ENCODE measurements at regions not wholly inside any gene's neighbourhood (a gene's known extent, or its start where the extent isn't known, plus 50 kb on each side); places are given as distances from the start of the nearest gene placed in this dataset.

DNA sequence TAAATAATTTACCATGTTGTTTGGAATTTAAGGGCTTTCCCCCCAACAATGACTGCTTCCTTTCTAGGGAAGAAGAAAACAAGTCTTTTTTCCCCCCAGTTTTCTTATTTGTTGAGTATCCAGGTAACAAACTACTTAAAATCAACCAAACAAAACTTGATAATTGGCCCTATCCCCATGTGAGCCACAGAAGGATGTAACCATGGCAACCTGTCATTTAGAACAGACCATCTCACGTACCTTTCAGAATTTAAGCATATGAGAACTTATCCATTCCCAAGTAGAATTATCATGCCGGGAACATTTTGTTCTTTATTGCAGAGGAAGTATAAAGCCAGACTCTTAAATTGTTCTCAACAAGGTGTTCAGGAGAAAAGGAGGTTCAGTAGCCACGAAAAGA, 392.3 kb downstream of the CETN3 start:
- no peak for TF ChIP-seq Cebpa-rat (IDR thresholded peaks at IDR 0.05)
- no peak overlapping the region for H3K27ac ChIP-seq
- H4K20me1 ChIP-seq: no peaks in the 10 kb centered on the region
- H3K36me3 ChIP-seq: no peaks in the 10 kb centered on the region
- no peak overlapping the region for H3K4me3 ChIP-seq
- no peak overlapping the region for H3K4me2 ChIP-seq
- no peak overlapping the region for H3K9ac ChIP-seq
- no peaks in the 10 kb centered on the region for H3K4me1 ChIP-seq
- H3K9me3 ChIP-seq: no peaks in the 10 kb centered on the region
- no peaks in the 10 kb centered on the region for H3K27me3 ChIP-seq

DNA sequence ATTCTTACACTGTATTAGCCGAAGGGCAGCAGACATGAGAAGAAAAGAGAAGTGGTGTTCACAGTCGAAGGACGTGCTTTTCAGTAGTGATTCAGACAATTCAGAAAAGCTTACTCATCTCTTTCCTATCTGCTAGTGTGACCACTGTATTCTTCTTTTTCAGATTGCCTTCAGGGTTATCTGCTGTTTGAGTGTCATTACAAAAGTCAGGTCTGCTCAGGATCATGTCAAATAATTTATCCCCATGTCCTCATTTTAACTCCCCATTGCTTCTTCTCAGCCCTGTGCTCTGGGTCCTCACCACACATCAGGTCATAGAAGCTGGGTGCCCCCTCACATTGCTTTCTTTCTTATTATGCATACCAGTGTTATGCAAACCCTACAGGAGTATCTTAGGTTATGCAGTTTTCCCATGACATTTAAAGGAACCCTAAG, 394.0 kb downstream of the CETN3 start:
- Histone ChIP-seq H3K9ac (no peak overlapping the region), H3K36me3 (no peaks in the 10 kb centered on the region), H3K27ac (no peak overlapping the region), H3K27me3 (no peaks in the 10 kb centered on the region), H3K9me3 (no peaks in the 10 kb centered on the region), H3K4me3 (no peak overlapping the region), H3K4me2 (no peak overlapping the region), H3K4me1 (0 out of 2 replicates have a peak, but pooled peaks cover 8% of the 10 kb centered on the region), H4K20me1 (no peaks in the 10 kb centered on the region)
- no peak for TF ChIP-seq Cebpa-rat (IDR thresholded peaks at IDR 0.05)

DNA sequence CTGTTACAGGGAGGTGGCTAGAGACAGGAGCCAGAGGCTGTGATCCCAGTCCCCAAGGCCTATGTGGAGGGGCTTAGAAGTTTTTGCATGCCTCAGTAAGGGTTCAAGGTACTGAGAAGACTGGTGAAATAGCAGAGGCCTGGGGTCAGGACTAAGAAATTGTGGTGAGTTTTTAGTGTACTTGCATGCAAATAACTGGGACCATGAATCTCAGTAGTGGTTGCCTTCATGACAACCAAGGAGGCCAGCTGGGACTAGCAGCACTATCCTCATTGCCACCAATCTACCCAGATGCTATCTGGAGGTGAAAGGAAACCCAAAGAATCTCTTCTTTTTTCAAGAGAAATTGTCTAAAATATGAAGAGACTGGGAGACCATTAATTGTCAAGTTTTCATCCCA, 395.1 kb downstream of the CETN3 start:
- Histone ChIP-seq H3K9me3 (no peaks in the 10 kb centered on the region), H3K4me2 (no peak overlapping the region), H4K20me1 (no peaks in the 10 kb centered on the region), H3K36me3 (no peaks in the 10 kb centered on the region), H3K4me3 (no peak overlapping the region), H3K27ac (no peak overlapping the region), H3K4me1 (0 out of 2 replicates have a peak, but pooled peaks cover 8% of the 10 kb centered on the region), H3K27me3 (no peaks in the 10 kb centered on the region), H3K9ac (no peak overlapping the region)
- no peak for TF ChIP-seq Cebpa-rat (IDR thresholded peaks at IDR 0.05)

DNA sequence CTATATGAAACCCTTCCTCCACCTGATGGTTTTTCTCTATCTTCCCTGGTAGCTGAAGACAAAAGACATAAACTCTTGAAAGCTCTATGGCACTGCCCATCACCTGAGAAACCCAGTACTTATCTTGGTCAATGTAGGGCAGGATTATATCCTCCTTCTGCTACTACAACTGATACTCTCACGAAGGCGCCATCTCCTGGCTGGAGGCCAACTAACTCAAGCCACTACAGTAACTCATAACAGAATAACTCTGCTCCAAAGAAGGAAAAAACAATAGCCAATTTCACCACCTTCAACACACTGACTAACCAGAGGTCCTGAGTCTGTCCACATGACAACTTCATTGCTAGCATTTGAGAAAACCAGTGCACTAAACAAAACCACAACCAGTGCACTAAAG, 409.2 kb downstream of the CETN3 start:
- Histone ChIP-seq H3K27me3 (no peaks in the 10 kb centered on the region), H4K20me1 (no peaks in the 10 kb centered on the region), H3K36me3 (no peaks in the 10 kb centered on the region), H3K4me3 (no peak overlapping the region), H3K9ac (no peak overlapping the region), H3K4me2 (no peak overlapping the region), H3K9me3 (no peaks in the 10 kb centered on the region), H3K4me1 (no peaks in the 10 kb centered on the region), H3K27ac (no peak overlapping the region)
- no peak for TF ChIP-seq Cebpa-rat (IDR thresholded peaks at IDR 0.05)

DNA sequence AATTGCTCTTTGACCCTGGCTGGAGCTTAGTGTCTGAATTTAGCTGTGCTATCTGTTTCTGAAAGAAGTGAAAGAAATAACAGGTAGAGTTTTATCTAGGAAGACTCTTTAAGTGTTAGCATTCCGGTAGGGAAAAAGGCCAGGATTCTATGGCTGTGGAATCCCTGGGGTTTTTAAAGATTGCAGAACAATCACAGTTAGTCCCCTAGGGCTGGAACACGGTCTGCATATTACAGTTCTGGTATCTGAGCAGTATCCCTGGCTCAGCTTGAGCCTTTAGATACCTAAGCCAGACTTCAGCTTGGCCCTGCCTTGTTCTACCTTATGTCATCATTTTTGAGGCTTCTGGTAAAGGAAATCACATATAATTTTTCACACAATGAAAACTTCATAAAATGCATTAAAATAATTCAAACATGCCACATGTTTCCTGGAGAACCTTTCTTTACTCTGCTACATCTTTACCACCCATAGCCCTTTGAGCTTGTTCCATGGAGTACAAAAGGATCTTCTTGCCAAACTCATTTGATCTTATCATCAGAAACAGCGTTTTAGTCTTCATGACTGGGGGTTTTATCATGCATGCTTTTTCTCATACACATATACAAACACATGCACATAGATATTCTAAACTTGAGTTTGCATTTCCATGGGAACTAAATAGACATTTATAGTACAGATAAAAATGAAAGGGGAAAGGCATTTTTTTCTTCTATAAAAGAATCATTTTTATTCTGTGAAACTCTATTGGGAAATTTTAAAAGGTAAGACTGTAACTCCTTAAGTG, 410.8 kb downstream of the CETN3 start:
- H3K4me3 ChIP-seq: no peak overlapping the region
- H3K9me3 ChIP-seq: no peaks in the 10 kb centered on the region
- H3K4me2 ChIP-seq: no peak overlapping the region
- H3K9ac ChIP-seq: no peak overlapping the region
- no peak overlapping the region for H3K27ac ChIP-seq
- no peaks in the 10 kb centered on the region for H3K27me3 ChIP-seq
- TF ChIP-seq Cebpa-rat (IDR thresholded peaks at IDR 0.05): no peak
- no peaks in the 10 kb centered on the region for H3K36me3 ChIP-seq
- H3K4me1 ChIP-seq: no peaks in the 10 kb centered on the region
- H4K20me1 ChIP-seq: no peaks in the 10 kb centered on the region

DNA sequence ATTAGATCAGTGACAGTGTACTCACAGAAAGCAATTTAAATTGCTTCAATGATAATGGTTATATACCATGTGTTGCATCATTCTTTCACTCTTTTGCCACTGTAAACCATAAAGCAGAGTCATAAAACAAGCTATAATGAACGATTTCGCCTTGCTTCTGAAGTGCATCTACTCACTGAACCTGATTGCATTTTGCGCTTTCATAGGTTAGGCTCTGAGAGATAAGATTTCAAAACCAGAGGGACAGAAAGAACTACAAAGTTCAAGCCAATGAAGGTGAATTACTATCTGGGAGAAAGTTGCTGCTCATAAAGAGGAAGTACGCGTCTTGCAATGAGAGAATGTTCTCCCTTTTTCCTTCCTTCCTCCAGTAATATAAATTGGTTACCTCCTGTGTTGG, 412.7 kb downstream of the CETN3 start:
- no peak for TF ChIP-seq Cebpa-rat (IDR thresholded peaks at IDR 0.05)
- H3K27me3 ChIP-seq: no peaks in the 10 kb centered on the region
- H4K20me1 ChIP-seq: no peaks in the 10 kb centered on the region
- H3K27ac ChIP-seq: no peak overlapping the region
- H3K4me3 ChIP-seq: no peak overlapping the region
- H3K4me1 ChIP-seq: no peaks in the 10 kb centered on the region
- no peaks in the 10 kb centered on the region for H3K9me3 ChIP-seq
- H3K9ac ChIP-seq: no peak overlapping the region
- no peak overlapping the region for H3K4me2 ChIP-seq
- H3K36me3 ChIP-seq: no peaks in the 10 kb centered on the region

DNA sequence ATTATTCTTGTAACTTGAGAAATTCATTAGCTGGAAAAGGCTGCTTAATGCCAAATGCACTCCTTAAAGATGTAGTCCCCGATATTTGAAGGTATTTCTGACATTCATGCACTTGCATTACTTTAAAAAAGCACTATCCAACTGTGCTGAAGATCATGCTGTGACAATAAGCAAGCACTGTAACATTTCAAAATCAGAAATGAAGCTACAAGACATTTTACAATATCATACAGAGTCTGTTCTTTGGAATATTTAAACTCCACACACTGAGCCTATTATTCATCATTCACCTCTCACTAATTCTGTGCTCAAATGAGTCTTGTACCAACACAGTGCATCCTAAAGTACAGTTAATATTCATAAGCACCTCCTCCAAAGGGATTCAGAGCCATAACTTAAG, 413.2 kb downstream of the CETN3 start:
- Histone ChIP-seq H3K4me2 (no peak overlapping the region), H3K27me3 (no peaks in the 10 kb centered on the region), H3K27ac (no peak overlapping the region), H3K9ac (no peak overlapping the region), H3K4me1 (no peaks in the 10 kb centered on the region), H3K36me3 (no peaks in the 10 kb centered on the region), H4K20me1 (no peaks in the 10 kb centered on the region), H3K9me3 (no peaks in the 10 kb centered on the region), H3K4me3 (no peak overlapping the region)
- no peak for TF ChIP-seq Cebpa-rat (IDR thresholded peaks at IDR 0.05)

DNA sequence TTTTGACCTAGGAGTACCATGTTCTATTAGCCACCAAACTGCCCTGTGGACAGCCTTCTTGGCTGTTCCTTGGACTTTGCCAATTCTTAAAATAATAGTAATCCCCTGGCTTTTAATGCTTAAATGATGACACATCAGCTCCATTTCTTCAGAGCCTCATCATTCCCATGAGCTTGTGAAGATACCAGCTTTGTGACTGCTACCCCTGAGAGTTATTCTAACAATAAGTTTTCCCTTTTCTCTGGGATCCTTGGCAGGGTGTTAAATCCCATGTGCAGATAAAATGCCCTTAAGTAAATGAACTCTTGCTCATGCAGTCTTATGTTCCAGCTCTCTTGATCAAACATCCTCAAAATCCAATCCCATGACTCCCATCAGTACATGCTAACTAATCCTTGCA, 415.3 kb downstream of the CETN3 start:
- Histone ChIP-seq H3K9me3 (no peaks in the 10 kb centered on the region), H4K20me1 (no peaks in the 10 kb centered on the region), H3K36me3 (no peaks in the 10 kb centered on the region), H3K4me2 (no peak overlapping the region), H3K9ac (no peak overlapping the region), H3K27ac (no peak overlapping the region), H3K27me3 (no peaks in the 10 kb centered on the region), H3K4me3 (no peak overlapping the region), H3K4me1 (peaks cover 5% of the 10 kb centered on the region)
- TF ChIP-seq Cebpa-rat (IDR thresholded peaks at IDR 0.05): no peak

DNA sequence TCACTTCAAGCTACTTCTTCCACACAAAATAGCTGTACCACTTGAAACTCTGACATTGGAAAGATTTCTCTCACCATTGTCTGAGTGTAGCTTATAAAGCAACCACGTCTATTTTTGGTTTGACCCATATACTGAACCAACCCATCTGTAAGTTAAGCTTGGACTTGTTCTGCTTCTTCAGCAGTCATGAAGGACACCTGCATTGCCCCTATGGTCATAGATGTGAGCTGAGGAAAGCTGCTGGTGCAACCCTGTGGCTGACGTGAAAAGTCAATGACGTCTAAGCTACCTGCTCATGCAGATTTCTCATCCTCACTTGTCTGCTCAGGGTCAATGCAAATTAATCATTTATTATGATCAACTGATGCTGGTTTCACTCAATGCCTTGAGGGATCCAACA, 417.4 kb downstream of the CETN3 start:
- Histone ChIP-seq H3K27ac (no peak overlapping the region), H3K36me3 (no peaks in the 10 kb centered on the region), H3K9ac (no peak overlapping the region), H3K27me3 (no peaks in the 10 kb centered on the region), H4K20me1 (no peaks in the 10 kb centered on the region), H3K9me3 (no peaks in the 10 kb centered on the region), H3K4me1 (peaks cover 9% of the 10 kb centered on the region), H3K4me3 (no peak overlapping the region), H3K4me2 (no peak overlapping the region)
- TF ChIP-seq Cebpa-rat (IDR thresholded peaks at IDR 0.05): no peak

DNA sequence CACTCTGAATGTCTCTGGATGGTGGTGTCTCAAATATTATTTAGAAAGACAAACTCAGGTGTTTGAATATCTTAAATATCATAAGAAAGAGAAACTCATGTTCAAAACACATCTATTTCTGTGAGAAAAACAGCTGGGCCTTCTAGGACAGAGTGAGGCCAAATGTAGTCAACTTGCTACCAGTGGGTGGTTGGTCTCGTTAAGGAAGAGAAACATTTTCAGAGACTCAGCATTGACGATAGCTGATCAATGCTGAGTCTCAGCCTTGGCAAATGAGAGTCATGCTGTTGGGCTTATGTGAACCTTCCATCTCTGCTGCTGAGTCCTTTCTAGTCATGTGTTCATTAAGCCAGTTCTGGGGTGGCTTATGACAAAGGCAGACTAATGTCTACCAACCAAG, 418.0 kb downstream of the CETN3 start:
- Histone ChIP-seq H3K9me3 (no peaks in the 10 kb centered on the region), H4K20me1 (no peaks in the 10 kb centered on the region), H3K27ac (no peak overlapping the region), H3K4me1 (peaks cover 9% of the 10 kb centered on the region), H3K36me3 (no peaks in the 10 kb centered on the region), H3K4me2 (no peak overlapping the region), H3K9ac (no peak overlapping the region), H3K4me3 (no peak overlapping the region), H3K27me3 (no peaks in the 10 kb centered on the region)
- no peak for TF ChIP-seq Cebpa-rat (IDR thresholded peaks at IDR 0.05)

DNA sequence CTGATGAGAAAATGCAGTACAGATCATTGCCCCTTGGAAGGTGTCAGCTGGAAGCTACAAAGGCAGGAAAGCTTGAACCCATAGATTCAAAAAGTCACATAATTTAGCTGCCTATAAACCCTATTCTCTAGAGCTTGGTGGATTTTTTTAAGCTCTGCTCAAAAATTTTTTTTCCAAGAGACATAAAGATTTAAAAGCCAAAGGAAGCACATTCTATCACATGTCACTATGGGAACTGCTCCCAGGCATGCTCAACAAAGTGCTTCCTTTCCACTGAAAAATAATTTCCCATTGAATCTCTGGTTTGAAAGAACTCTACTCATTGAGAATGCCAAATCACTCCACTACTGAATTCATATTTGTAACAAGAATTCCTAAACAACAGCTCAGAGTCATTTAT, 419.8 kb downstream of the CETN3 start:
- Histone ChIP-seq H3K27ac (no peak overlapping the region), H3K9ac (no peak overlapping the region), H3K27me3 (no peaks in the 10 kb centered on the region), H3K4me3 (no peak overlapping the region), H3K9me3 (no peaks in the 10 kb centered on the region), H3K4me1 (peaks cover 9% of the 10 kb centered on the region), H3K4me2 (no peak overlapping the region), H3K36me3 (no peaks in the 10 kb centered on the region), H4K20me1 (no peaks in the 10 kb centered on the region)
- TF ChIP-seq Cebpa-rat (IDR thresholded peaks at IDR 0.05): no peak
